Gastrocnemius medialis (tissue), 4 donors: ENCODE measurements at regions not wholly inside any gene's neighbourhood (a gene's known extent, or its start where the extent isn't known, plus 50 kb on each side); places are given as distances from the start of the nearest gene placed in this dataset.
A peak's percentile ranks its signal among the peaks of the same experiment; 100 is the strongest.

Experiments
- ATAC-seq, 2 donors: fragments of 150-250 bp; one replicate each; pipeline ENCODE4 v1.9.1; 2016
- DNase-seq, 2 donors: peaks; one replicate each; pipeline ENCODE4 v3.0.0-alpha.2; 2019
- H3K27ac ChIP-seq, 4 donors: fragments of 200-600 bp; sonication (generic); 1 replicate in 1 of 4; 2 replicates in 3 of 4; pipeline ENCODE4 v1.5.1; 2016 to 2018; ENCODE audit warnings: mild to moderate bottlenecking in 2 of 4, moderate library complexity in 1 of 4
- H3K27me3 ChIP-seq, 3 donors: fragments of 200-600 bp; sonication (generic) in 2 of 3; 1 replicate in 1 of 3; 2 replicates in 2 of 3; pipeline versions ENCODE4 v1.5.1 to v1.6.0; 2016 to 2019; ENCODE audit warnings: mild to moderate bottlenecking in 1 of 3, moderate library complexity in 1 of 3
- H3K36me3 ChIP-seq, 2 donors: fragments of 200-600 bp; sonication (generic) in 1 of 2; one replicate each; pipeline ENCODE4 v1.5.1; 2017 to 2018
- H3K4me1 ChIP-seq, 2 donors: fragments of 200-600 bp; sonication (generic) in 1 of 2; one replicate each; pipeline ENCODE4 v1.5.1; 2016 to 2017; ENCODE audit warnings: mild to moderate bottlenecking in 2 of 2
- H3K4me3 ChIP-seq, 4 donors: fragments of 200-600 bp; sonication (generic) in 3 of 4; 1 replicate in 1 of 4; 2 replicates in 3 of 4; pipeline ENCODE4 v1.5.1; 2016 to 2019; ENCODE audit warnings: mild to moderate bottlenecking in 2 of 4
- H3K9me3 ChIP-seq, 3 donors: fragments of 200-600 bp; sonication (generic) in 2 of 3; 1 replicate in 1 of 3; 2 replicates in 2 of 3; pipeline ENCODE4 v1.5.1; 2016 to 2019
- CTCF ChIP-seq, 5 experiments: fragments of 450-650 bp in 3 of 5; fragments of 200-600 bp in 2 of 5; sonication (generic) in 2 of 5; IDR thresholded peaks in 4 of 5; conservative IDR thresholded peaks in 1 of 5; 1 replicate in 4 of 5; 2 replicates in 1 of 5; pipeline ENCODE4 v1.5.1; 2016 to 2019; ENCODE audit warnings: antibody characterized with exemption in 5 of 5, mild to moderate bottlenecking in 3 of 5, moderate library complexity in 3 of 5
- POLR2A ChIP-seq, 2 donors: fragments of 450-650 bp; IDR thresholded peaks; one replicate each; pipeline ENCODE4 v1.6.1; 2017; ENCODE audit warnings: antibody characterized with exemption in 2 of 2, mild to moderate bottlenecking in 2 of 2, moderate library complexity in 2 of 2
- in situ Hi-C, 4 donors: fragments of 200-750 bp; cut with MboI; loops; one replicate each; pipeline versions ENCODE4 v1.15.0 to v1.8.0; 2017; ENCODE audit warnings: low sequenced_read_pairs in 4 of 4
- intact Hi-C: fragments of 100-400 bp; cut with DNase I; formaldehyde crosslinking; loops from one replicate; pipeline ENCODE4 v1.15.1; 2023; ENCODE audit warnings: low total_unique reads

DNA sequence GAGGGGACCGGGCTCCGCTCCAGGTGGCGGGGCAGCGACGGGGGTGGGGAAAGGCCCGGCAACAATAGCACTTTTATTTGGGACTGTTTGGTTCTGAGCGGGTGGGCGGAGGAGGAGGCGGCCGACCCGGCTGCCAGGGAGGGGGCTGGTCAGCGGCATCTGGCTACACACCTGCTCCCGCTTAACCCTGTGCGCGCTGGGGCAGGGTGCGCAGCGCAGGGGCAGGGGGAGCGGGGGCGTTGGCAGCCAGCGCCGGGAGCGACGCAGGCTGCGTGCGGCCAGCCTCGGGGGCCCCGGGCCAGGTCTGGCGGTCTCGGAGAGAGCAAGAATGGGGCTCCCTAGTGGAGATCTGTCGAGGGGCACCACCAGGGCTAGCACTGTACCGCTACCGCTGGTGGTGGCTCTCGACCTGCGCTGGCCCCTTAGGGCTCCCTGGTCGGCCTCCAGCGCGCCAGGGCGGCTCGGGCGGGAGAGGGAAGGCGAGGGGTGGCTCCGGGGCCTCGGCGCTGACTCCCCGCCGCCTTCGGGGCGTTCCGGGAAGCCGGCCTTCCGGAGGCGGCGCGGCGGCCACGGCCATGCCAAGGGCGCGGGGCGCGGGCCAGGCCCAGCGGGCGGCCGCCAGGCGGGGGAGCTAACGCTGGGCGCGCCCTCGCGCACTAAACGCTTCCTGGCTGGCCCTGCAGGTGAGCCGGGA lies 92.4 kb downstream of the NCR2 start:
- DNase-seq (no peak), ATAC-seq (peak; percentile 50 to 63)
- H3K36me3 ChIP-seq, result no peaks in the 10 kb centered on the region
- intact Hi-C loops, result loop anchor here (5.0 to 10.0 kb wide), 2 partner anchors 77 to 120 kb away; partner anchors contain the start of gene FOXP4
- H3K27me3 ChIP-seq, result no peaks in the 10 kb centered on the region
- H3K4me1 ChIP-seq, result peaks cover 10 to 17% of the 10 kb centered on the region in 2 donors
- peak overlapping the region in 3 of 4 donors; percentile 43 to 52 (median 47) for H3K27ac ChIP-seq
- TF ChIP-seq CTCF (IDR thresholded peaks at IDR 0.05 in 4 of 5, conservative IDR thresholded peaks at IDR 0.05 in 1 of 5), result peak in 1 of 5 experiments; percentile 35
- no peak for TF ChIP-seq POLR2A (IDR thresholded peaks at IDR 0.05)
- H3K9me3 ChIP-seq, result no peaks in the 10 kb centered on the region
- in situ Hi-C loops, result loop anchor here in 2 of 4 donors (10.0 kb wide), 1 partner anchor 167 kb away; no protein-coding TSS in a partner anchor
- peak overlapping the region; percentile 50 to 82 (median 62) for H3K4me3 ChIP-seq

DNA sequence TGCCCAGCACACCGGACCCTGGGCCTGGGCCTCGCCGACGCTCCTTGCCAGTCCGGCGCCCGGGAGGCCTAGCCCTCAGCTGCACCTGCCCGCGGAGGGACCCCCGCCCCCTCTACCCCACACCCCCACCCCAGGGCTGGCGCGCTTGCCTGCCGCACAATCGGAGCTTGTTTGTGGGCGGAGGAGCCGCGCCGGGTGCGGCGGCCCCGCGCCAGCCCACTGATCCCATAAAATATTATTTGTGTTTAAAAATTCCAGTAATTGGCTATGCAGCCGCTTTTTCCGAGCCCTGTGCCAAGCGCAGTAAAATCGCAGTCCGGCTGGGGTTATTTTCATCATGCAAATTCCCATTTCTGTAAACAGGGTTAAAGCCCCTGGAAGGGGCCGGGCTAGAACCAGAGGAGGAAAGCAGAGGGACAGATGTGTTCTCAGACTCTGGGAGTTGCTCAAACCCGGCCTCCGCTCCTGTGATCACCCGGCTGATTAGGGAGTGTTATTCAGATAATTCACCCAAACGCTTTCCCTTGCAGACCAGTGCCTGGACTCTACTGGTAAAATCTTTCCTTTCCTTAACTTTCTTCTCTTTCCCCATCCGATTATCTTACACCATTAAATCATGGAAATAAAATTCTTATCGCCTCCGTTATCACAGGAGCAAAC lies 93.1 kb downstream of the NCR2 start:
- TF ChIP-seq POLR2A (IDR thresholded peaks at IDR 0.05) (no peak), CTCF (IDR thresholded peaks at IDR 0.05 in 4 of 5, conservative IDR thresholded peaks at IDR 0.05 in 1 of 5) (no peak)
- no peaks in the 10 kb centered on the region for H3K9me3 ChIP-seq

GRCh38 chr6:41428996-41429421 lies 93.6 kb downstream of the NCR2 start:
- H3K27ac ChIP-seq, result no peak overlapping the region
- no peak overlapping the region for H3K4me3 ChIP-seq
- in situ Hi-C loops, result loop anchor here in 2 of 4 donors (10.0 kb wide), 1 partner anchor 166 kb away; no protein-coding TSS in a partner anchor
- H3K4me1 ChIP-seq, result peaks cover 10 to 17% of the 10 kb centered on the region in 2 donors
- DNase-seq, result peak in 1 of 2 donors; percentile 41
- no peak for TF ChIP-seq CTCF (IDR thresholded peaks at IDR 0.05 in 4 of 5, conservative IDR thresholded peaks at IDR 0.05 in 1 of 5)
- TF ChIP-seq POLR2A (IDR thresholded peaks at IDR 0.05), result no peak
- ATAC-seq, result no peak
- H3K36me3 ChIP-seq, result no peaks in the 10 kb centered on the region
- no peaks in the 10 kb centered on the region for H3K9me3 ChIP-seq
- intact Hi-C loops, result loop anchor here (5.0 to 10.0 kb wide), 2 partner anchors 76 to 118 kb away; partner anchors contain the start of gene FOXP4
- no peaks in the 10 kb centered on the region for H3K27me3 ChIP-seq

More for the DNA sequence above, 93.1 kb downstream of the NCR2 start:
- Histone ChIP-seq H3K4me3 (peak overlapping the region; percentile 50 to 82 (median 62)), H3K4me1 (peaks cover 10 to 17% of the 10 kb centered on the region in 2 donors), H3K27ac (peak overlapping the region in 2 of 4 donors; percentile 15 to 22), H3K36me3 (no peaks in the 10 kb centered on the region), H3K27me3 (no peaks in the 10 kb centered on the region)
- in situ Hi-C loops, result loop anchor here in 2 of 4 donors (10.0 kb wide), 1 partner anchor 166 kb away; no protein-coding TSS in a partner anchor
- DNase-seq, result no peak
- intact Hi-C loops, result loop anchor here (5.0 to 10.0 kb wide), 2 partner anchors 76 to 119 kb away; partner anchors contain the start of gene FOXP4
- ATAC-seq, result no peak

DNA sequence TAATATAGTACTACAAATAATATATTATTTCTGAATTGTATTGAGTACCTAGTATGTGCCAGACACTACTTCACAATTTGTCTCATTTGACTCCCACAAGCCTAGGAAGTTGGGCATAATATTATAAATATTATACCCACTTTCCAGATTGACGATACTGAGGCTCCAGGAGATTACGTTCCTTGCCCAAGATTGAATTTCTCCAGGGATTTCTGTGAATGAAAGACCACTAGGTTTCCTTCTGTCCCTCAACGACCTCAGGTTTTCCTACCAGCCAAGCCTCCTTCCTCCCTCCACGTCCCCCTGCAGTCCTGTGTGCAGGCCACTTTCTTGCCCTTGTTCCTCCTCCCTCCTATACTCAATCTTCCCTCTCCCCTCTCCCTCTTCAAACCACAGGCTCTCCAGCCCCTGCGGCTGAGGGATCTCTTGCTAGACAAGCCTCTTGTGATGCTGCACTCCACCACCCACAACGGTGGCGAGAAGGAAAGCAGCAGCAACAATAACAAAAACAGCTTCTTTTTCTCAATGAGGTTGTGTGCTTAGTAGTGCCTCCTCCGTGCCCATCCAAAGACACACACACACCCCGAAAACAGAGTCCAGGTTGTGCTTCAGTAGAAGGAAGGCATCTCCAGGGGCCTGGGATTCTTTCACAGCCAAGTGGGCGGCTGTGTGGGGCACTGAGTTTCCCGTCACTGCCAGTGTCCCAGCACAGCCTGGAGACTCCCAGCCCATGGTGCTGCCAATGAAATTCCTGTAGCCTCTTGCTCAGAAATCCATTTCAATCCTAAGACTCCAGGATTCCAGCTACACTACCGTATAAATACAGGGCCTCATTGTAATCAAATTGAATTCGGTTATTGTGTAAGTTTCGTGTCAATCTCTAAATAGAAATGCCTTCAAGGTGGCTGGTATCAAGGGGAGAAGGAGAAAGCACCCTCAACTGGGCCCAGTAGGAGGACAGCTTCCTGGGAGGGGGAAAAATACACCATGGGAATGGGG lies 94.4 kb downstream of the NCR2 start:
- intact Hi-C loops (loop anchor here (5.0 to 10.0 kb wide), 2 partner anchors 75 to 117 kb away; partner anchors contain the start of gene FOXP4), in situ Hi-C loops (loop anchor here in 2 of 4 donors (10.0 kb wide), 1 partner anchor 165 kb away; no protein-coding TSS in a partner anchor)
- H3K9me3 ChIP-seq, result no peaks in the 10 kb centered on the region
- no peaks in the 10 kb centered on the region for H3K27me3 ChIP-seq
- no peak overlapping the region for H3K4me3 ChIP-seq
- H3K4me1 ChIP-seq, result peaks cover 10 to 17% of the 10 kb centered on the region in 2 donors
- no peaks in the 10 kb centered on the region for H3K36me3 ChIP-seq
- no peak for ATAC-seq
- DNase-seq, result no peak
- TF ChIP-seq POLR2A (IDR thresholded peaks at IDR 0.05) (no peak), CTCF (IDR thresholded peaks at IDR 0.05 in 4 of 5, conservative IDR thresholded peaks at IDR 0.05 in 1 of 5) (no peak)
- peak overlapping the region in 1 of 4 donors; percentile 13 for H3K27ac ChIP-seq
